GM19372 (cell line): ENCODE measurements at regions not wholly inside any gene's neighbourhood (a gene's known extent, or its start where the extent isn't known, plus 50 kb on each side); places are given as distances from the start of the nearest gene placed in this dataset.
A peak's percentile ranks its signal among the peaks of the same experiment; 100 is the strongest.

Experiments used
- ATAC-seq: cut with Tn5 transposase; IDR thresholded peaks from one replicate; pipeline ENCODE4 v1.9.1; 2021; ENCODE audit warnings: mild to moderate bottlenecking, low read depth, moderate library complexity; ENCODE audit not compliant: unreplicated experiment

- no peak for ATAC-seq
Measured at GRCh38 chrY:8552168-8552805, 785.0 kb upstream of the TSPY4 start.

- ATAC-seq, result no peak
Measured at GRCh38 chrY:8553614-8554013, 783.6 kb upstream of the TSPY4 start.

GRCh38 chrY:8561385-8561784 is 775.9 kb upstream of the TSPY4 start:
- no peak for ATAC-seq

- ATAC-seq, result no peak
Measured at GRCh38 chrY:8562456-8563090, 774.7 kb upstream of the TSPY4 start.

DNA sequence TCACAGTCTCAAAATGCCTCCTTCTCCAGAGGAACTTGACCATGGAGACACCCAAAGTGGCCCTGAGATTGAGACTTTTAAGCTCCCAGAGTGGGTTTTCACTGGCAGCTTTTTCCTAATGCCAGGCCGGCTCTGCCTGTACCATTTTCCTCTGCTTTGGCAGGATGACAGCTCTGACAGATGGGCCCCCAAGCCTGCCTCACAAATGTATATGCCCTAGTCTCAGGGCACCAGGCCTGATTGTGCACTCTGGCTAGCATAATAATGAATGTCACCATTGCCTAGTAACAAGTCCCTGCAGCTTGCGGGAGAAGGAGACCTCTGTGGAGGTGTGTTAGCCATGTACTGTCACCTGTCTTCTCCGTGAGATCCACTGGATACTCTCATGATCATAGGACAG is 772.8 kb upstream of the TSPY4 start:
- no peak for ATAC-seq

- no peak for ATAC-seq
Measured at GRCh38 chrY:8566198-8566597, 771.1 kb upstream of the TSPY4 start.

- ATAC-seq, result no peak
Measured at GRCh38 chrY:8570384-8570783, 766.9 kb upstream of the TSPY4 start.

GRCh38 chrY:8572916-8573315 is 764.3 kb upstream of the TSPY4 start:
- no peak for ATAC-seq

- no peak for ATAC-seq
Measured at GRCh38 chrY:8582277-8582850, 754.9 kb upstream of the TSPY4 start.

- ATAC-seq, result no peak
Measured at GRCh38 chrY:8583191-8583590, 754.1 kb upstream of the TSPY4 start.

DNA sequence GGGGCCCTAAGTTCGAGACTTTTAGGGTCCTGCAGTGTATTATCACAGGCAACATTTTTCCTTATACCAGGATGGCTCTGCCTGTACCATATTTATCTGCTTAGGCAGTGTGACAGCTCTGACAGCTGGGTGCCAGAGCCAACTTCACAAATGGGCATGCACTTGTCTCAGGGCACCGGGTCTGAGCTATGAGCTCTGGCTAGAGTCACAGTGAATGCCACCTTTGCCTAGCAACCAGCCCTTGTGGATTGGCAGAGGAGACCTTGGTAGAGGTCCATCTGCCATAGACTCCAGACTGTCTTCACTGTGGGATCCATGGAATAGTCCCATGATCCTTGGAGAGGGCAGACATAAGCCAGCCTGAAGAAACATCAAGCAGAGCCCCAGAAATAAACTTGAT is 746.6 kb upstream of the TSPY4 start:
- ATAC-seq, result no peak

- ATAC-seq, result no peak
Measured at GRCh38 chrY:8591821-8592516, 745.3 kb upstream of the TSPY4 start.

DNA sequence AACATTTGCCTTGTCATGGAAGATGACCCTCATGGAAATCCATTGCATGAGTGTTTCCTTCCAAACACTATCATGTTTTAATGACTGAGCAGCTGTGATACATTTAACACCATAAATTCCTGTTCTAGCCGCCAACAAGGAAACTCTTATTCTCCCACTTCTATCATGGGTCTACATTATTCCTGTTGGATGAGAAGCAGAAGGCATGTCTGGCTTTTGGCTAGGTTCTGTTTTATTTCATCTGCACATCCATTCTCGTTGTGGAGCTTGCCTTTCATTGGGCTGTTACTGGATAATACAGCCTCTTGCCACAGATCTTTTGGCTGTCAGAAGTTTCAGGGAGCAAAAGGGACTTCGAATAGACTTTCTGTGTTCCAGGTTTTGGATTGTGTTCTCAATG is 742.6 kb upstream of the TSPY4 start:
- ATAC-seq, result no peak

DNA sequence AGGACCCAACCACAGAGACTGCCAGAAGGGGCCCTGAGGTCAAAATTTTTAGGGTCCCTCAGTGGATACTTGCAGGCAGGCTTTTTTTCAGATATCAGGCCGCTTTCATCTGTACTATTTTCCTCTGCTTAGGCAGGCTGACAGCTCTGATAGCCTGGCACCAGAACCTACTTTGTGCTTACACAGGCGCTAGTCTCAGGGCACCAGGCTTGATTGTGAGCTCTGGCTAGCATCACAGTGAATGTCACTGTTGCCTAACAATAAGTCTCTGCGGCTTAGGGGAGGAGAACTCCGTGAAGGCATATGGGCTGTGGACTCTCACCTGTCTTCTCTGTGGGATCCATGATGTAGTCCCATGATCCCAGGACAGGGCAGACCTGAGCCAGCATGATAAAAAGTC is 738.1 kb upstream of the TSPY4 start:
- ATAC-seq, result no peak

DNA sequence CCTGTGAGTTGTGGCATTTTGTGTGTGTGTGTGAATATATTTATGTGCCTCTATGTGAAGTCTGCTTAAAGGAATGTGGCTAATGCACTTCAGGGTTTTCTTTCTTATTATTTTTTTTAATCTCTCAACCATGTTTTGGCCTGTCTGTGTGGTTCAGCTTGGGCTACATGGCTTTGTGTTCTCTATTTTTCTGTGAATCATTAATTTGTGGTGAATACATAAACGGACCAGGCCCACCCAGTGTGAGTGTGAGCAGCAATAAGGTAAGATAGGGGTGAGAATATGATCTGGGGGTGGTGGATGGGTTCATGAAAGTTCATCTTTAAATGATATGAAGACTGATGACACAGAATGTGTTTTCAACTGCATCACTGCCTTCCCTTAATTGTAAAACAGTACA is 726.6 kb upstream of the TSPY4 start:
- ATAC-seq, result peak; percentile 85

DNA sequence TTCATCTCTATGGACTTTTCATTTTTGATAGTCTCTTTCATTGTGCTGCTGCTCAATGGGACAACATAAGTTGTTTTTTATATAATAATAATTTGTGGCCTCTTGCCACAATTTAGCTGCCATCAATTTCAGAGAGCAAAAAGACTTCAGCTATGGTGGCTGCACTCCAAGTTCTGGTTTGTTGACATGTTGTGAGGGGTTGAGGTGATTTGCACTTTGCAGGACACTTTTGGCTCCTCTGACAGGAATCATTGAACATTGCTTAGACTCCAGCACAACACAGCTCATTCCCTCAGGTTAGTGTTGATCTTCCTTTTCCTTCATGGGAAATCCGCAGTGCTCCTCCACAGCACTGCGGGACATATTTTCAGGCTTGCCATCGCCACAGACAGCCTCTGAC is 725.4 kb upstream of the TSPY4 start:
- no peak for ATAC-seq

DNA sequence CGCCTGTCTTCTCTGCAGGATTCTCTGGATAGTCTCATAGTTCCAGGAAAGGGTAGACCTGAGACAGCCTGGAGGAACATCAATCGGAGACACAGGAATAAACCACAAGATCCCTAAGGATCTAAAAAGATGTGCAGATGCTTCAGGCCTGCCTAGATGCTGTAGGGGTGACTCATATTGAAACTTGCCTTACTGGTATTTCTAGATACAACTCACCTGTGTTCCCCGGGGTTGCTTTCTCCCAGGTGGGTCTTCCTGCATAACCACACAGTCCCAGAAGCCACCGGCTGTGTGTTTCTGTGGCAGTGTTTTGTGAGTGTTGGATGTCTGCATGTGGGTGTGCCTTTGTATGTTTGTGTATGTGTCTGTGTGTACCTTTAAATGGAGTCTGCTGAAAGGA is 719.0 kb upstream of the TSPY4 start:
- no peak for ATAC-seq

- ATAC-seq, result no peak
Measured at GRCh38 chrY:8622156-8622555, 715.1 kb upstream of the TSPY4 start.

- ATAC-seq, result no peak
Measured at GRCh38 chrY:8622856-8623255, 714.4 kb upstream of the TSPY4 start.

DNA sequence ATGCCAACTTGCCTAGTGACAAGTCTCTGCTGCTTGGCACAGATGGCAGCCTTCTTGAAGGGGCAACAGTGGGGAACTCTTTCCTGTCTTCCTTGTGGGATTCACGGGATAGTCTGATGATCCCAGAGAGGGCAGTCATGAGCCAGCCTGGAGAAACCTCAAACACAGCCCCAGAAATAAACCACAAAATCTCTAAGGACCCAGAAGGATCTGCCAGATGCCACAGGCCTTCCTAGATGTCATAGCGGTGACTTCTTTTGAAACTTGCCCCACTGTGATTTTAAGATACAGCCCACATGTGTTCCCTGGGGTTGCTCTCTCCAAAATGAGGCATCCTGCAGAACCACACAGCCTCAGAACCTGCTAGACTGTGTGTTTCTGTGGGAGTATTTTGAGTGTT is 707.6 kb upstream of the TSPY4 start:
- ATAC-seq, result no peak

DNA sequence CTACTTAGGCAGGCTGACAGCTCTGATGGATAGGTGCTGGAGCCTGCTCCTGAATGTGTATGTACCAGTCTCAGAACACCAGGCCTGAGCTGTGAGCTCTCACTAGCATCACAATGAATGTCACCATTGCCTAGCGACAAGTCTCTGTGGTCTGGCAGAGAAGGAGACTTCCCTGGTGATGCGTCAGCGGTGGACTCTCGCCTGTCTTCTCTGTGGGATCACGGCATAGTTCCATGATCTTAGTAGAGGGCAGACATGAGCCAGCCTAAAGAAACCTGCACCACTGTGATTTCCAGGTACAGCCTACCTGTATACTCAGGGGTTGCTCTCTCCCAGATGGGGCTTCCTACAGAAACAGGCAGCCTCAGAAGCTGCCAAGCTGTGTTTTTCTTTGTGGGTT is 699.2 kb upstream of the TSPY4 start:
- ATAC-seq, result no peak

GRCh38 chrY:8644926-8645325 is 692.3 kb upstream of the TSPY4 start:
- no peak for ATAC-seq
